IMR-90 (cell line): ENCODE measurements at regions not wholly inside any gene's neighbourhood (a gene's known extent, or its start where the extent isn't known, plus 50 kb on each side); places are given as distances from the start of the nearest gene placed in this dataset.
"Not testable (repeated sequence)": the region's sequence is repeated elsewhere in the genome, so short reads cannot be mapped to it uniquely, and the experiment has no call there.

Source experiments
- ATAC-seq: fragments of 200-7000 bp; cut with Tn5 transposase; 2 replicates; pipeline ENCODE4 v1.9.1; 2020; ENCODE audit warnings: low read depth, mild to moderate bottlenecking, moderate library complexity
- BruUV-seq: library from RNA; stranded (reverse); fragments of 400-500 nt; replicated peaks from 2 replicates; lab custom pipeline; 2021; lab: Mats Ljungman, UMichigan
- CTCF ChIA-PET: fragments of 300-600 bp; formaldehyde crosslinking; extraction: SDS; loops from one replicate; lab custom pipeline; 2021; ENCODE audit warnings: antibody characterized with exemption; lab: Yijun Ruan, JAX
- POLR2A ChIA-PET: fragments of 300-600 bp; sonication (Branson Sonifier 250); formaldehyde crosslinking; loops from one replicate; lab custom pipeline; 2022; ENCODE audit warnings: antibody characterized with exemption; ENCODE audit not compliant: unreplicated experiment; lab: Charles Lee
- DNase-seq: peaks from one replicate; pipeline ENCODE4 v3.0.0; 2013
- H2AFZ ChIP-seq: replicated peaks from 2 replicates; pipeline ENCODE3; 2013; ENCODE audit warnings: low read length, mild to moderate bottlenecking; ENCODE audit not compliant: poor library complexity
- H2AK5ac ChIP-seq: 2 replicates; pipeline ENCODE4 v1.6.1; 2013; ENCODE audit warnings: low read depth, low read length, inconsistent platforms
- H2AK9ac ChIP-seq: replicated peaks from 2 replicates; pipeline ENCODE3; 2013; ENCODE audit warnings: mild to moderate bottlenecking, low read depth, low read length, moderate library complexity; ENCODE audit not compliant: poor library complexity
- H2BK120ac ChIP-seq: 2 replicates; pipeline ENCODE4 v1.6.1; 2013; ENCODE audit warnings: low read depth, low read length, inconsistent platforms
- H2BK15ac ChIP-seq: 3 replicates; pipeline ENCODE4 v1.6.1; 2013; ENCODE audit warnings: low read depth, low read length, inconsistent platforms
- H2BK20ac ChIP-seq: 2 replicates; pipeline ENCODE4 v1.6.1; 2013; ENCODE audit warnings: low read depth, mild to moderate bottlenecking, inconsistent platforms, low read length, moderate library complexity
- H2BK5ac ChIP-seq: 2 replicates; pipeline ENCODE4 v1.6.1; 2013; ENCODE audit warnings: mild to moderate bottlenecking, low read depth, low read length, inconsistent platforms; ENCODE audit not compliant: poor library complexity, severe bottlenecking
- H3K14ac ChIP-seq: replicated peaks from 2 replicates; pipeline ENCODE4 v1.6.1; 2013; ENCODE audit warnings: low read depth, low read length, inconsistent platforms
- H3K18ac ChIP-seq: 2 replicates; pipeline ENCODE4 v1.6.1; 2013; ENCODE audit warnings: low read depth, low read length, control low read depth
- H3K23ac ChIP-seq: 2 replicates; pipeline ENCODE4 v1.6.1; 2013; ENCODE audit warnings: low read depth, low read length, inconsistent platforms
- H3K27ac ChIP-seq: 2 replicates; pipeline ENCODE4 v1.5.1; 2013; ENCODE audit warnings: mild to moderate bottlenecking, control low read depth, low read length; ENCODE audit not compliant: insufficient read depth
- H3K27me3 ChIP-seq: 2 replicates; pipeline ENCODE4 v1.6.1; 2013; ENCODE audit warnings: low read length; ENCODE audit not compliant: control insufficient read depth, insufficient read depth
- H3K36me3 ChIP-seq: 2 replicates; pipeline ENCODE4 v1.6.1; 2013; ENCODE audit warnings: low read length, mixed read lengths; ENCODE audit not compliant: control insufficient read depth, insufficient read depth
- H3K4ac ChIP-seq: 2 replicates; pipeline ENCODE4 v1.6.1; 2013; ENCODE audit warnings: low read depth, low read length, inconsistent platforms
- H3K4me1 ChIP-seq: 2 replicates; pipeline ENCODE4 v1.6.1; 2013; ENCODE audit warnings: low read length, mixed read lengths; ENCODE audit not compliant: control insufficient read depth, insufficient read depth
- H3K4me2 ChIP-seq: 2 replicates; pipeline ENCODE4 v1.6.1; 2013; ENCODE audit warnings: low read depth, mild to moderate bottlenecking, control low read depth, low read length, moderate library complexity
- H3K4me3 ChIP-seq: 2 replicates; pipeline ENCODE4 v1.5.1; 2013; ENCODE audit warnings: low read depth, mild to moderate bottlenecking, control low read depth, low read length, moderate library complexity; ENCODE audit not compliant: insufficient read depth
- H3K56ac ChIP-seq: 2 replicates; pipeline ENCODE4 v1.6.1; 2013; ENCODE audit warnings: low read length, inconsistent platforms; ENCODE audit not compliant: insufficient read depth; ENCODE audit errors: extremely low read depth
- H3K79me1 ChIP-seq, 2 experiments: 2 replicates each; pipeline ENCODE4 v1.6.1; 2013; ENCODE audit warnings: low read length in 2 of 2, inconsistent platforms in 1 of 2, low read depth in 1 of 2
- H3K9ac ChIP-seq: 2 replicates; pipeline ENCODE4 v1.6.1; 2013; ENCODE audit warnings: low read depth, low read length, control low read depth
- H3K9me1 ChIP-seq: 2 replicates; pipeline ENCODE4 v1.6.1; 2013; ENCODE audit warnings: low read length, inconsistent platforms; ENCODE audit not compliant: insufficient read depth
- H3K9me3 ChIP-seq: 2 replicates; pipeline ENCODE4 v1.6.1; 2013; ENCODE audit warnings: low read length; ENCODE audit not compliant: control insufficient read depth, insufficient read depth
- H4K20me1 ChIP-seq: 2 replicates; pipeline ENCODE4 v1.6.1; 2013; ENCODE audit warnings: low read length, inconsistent platforms; ENCODE audit not compliant: insufficient read depth
- H4K5ac ChIP-seq: 2 replicates; pipeline ENCODE4 v1.6.1; 2013; ENCODE audit warnings: mild to moderate bottlenecking, low read depth, low read length, control low read depth
- H4K8ac ChIP-seq, 2 experiments: 2 replicates each; pipeline ENCODE4 v1.6.1; 2013; ENCODE audit warnings: low read depth in 2 of 2, low read length in 2 of 2, control low read depth in 1 of 2, inconsistent platforms in 1 of 2
- H4K91ac ChIP-seq: 2 replicates; pipeline ENCODE4 v1.6.1; 2013; ENCODE audit warnings: low read depth, low read length, inconsistent platforms; ENCODE audit not compliant: insufficient read depth
- dilution Hi-C: fragments of 300-500 bp; cut with HindIII; formaldehyde crosslinking; loops from one replicate; pipeline ENCODE4 v1.14.3; 2018; ENCODE audit warnings: low sequenced_read_pairs; ENCODE audit not compliant: unreplicated experiment
- in situ Hi-C: fragments of 300-500 bp; cut with MboI; formaldehyde crosslinking; loops from 3 replicates; pipeline ENCODE4 v1.14.3; 2019; ENCODE audit warnings: low sequenced_read_pairs, inconsistent platforms, mixed read lengths
- intact Hi-C: fragments of 100-400 bp; cut with micrococcal nuclease; formaldehyde crosslinking; loops from 2 replicates; pipeline ENCODE4 v1.10.0; 2022

- H3K56ac ChIP-seq, CTCF ChIA-PET, H3K9me3 ChIP-seq, H3K9me1 ChIP-seq, H2BK5ac ChIP-seq, H3K9ac ChIP-seq, DNase-seq, H2BK20ac ChIP-seq, H3K4ac ChIP-seq, H2AK9ac ChIP-seq, intact Hi-C loops, H4K8ac ChIP-seq, BruUV-seq, H4K5ac ChIP-seq, H2BK15ac ChIP-seq, H2AK5ac ChIP-seq, ATAC-seq, H2BK120ac ChIP-seq, H3K27me3 ChIP-seq, H2AFZ ChIP-seq, H3K4me2 ChIP-seq, H4K20me1 ChIP-seq, H3K4me1 ChIP-seq, POLR2A ChIA-PET, H3K36me3 ChIP-seq, dilution Hi-C loops, H3K27ac ChIP-seq, H3K14ac ChIP-seq, H3K23ac ChIP-seq, H3K18ac ChIP-seq, H4K91ac ChIP-seq, H3K79me1 ChIP-seq, in situ Hi-C loops, H3K4me3 ChIP-seq: not testable (repeated sequence)
Observed at GRCh38 chr12:60236416-60236815, 640.6 kb downstream of the SLC16A7 start.
